NCI-H1417 (cell line): ENCODE measurements at regions not wholly inside any gene's neighbourhood (a gene's known extent, or its start where the extent isn't known, plus 50 kb on each side); places are given as distances from the start of the nearest gene placed in this dataset.

Experiments
- DNase-seq, 3 experiments: peaks; one replicate each; lab custom pipeline; 2025; lab: John Stamatoyannopoulos, UW

GRCh38 chr12:114769634-114770033, 85.7 kb upstream of the TBX3 start:
- DNase-seq: no peak

GRCh38 chr12:114767906-114768722, 84.1 kb upstream of the TBX3 start:
- DNase-seq: no peak

- no peak for DNase-seq
These were observed 83.2 kb upstream of the TBX3 start for GRCh38 chr12:114767084-114767760.

GRCh38 chr12:114765960-114766691, 82.2 kb upstream of the TBX3 start:
- no peak for DNase-seq

GRCh38 chr12:114764510-114764909, 80.5 kb upstream of the TBX3 start:
- peak in 1 of 3 experiments; percentile 68 for DNase-seq

GRCh38 chr12:114762490-114763110, 78.6 kb upstream of the TBX3 start:
- no peak for DNase-seq

- DNase-seq: no peak
These were observed 76.3 kb upstream of the TBX3 start for GRCh38 chr12:114760151-114760877.

- no peak for DNase-seq
These were observed 75.7 kb upstream of the TBX3 start for GRCh38 chr12:114759635-114760034.

GRCh38 chr12:114757684-114758325, 73.8 kb upstream of the TBX3 start:
- no peak for DNase-seq

- DNase-seq: no peak
These were observed 68.2 kb upstream of the TBX3 start for GRCh38 chr12:114752217-114752616.

- no peak for DNase-seq
These were observed 67.7 kb upstream of the TBX3 start for GRCh38 chr12:114751712-114752111.

- no peak for DNase-seq
These were observed 66.9 kb upstream of the TBX3 start for GRCh38 chr12:114750917-114751316.

GRCh38 chr12:114749065-114749464, 65.1 kb upstream of the TBX3 start:
- DNase-seq: no peak

GRCh38 chr12:114747012-114747858, 63.3 kb upstream of the TBX3 start:
- no peak for DNase-seq

GRCh38 chr12:114746297-114747011, 62.5 kb upstream of the TBX3 start:
- no peak for DNase-seq

GRCh38 chr12:114744691-114745090, 60.7 kb upstream of the TBX3 start:
- no peak for DNase-seq

- no peak for DNase-seq
These were observed 60.3 kb upstream of the TBX3 start for GRCh38 chr12:114744285-114744684.

- no peak for DNase-seq
These were observed 59.8 kb upstream of the TBX3 start for GRCh38 chr12:114743799-114744198.

GRCh38 chr12:114743289-114743688, 59.3 kb upstream of the TBX3 start:
- no peak for DNase-seq

- no peak for DNase-seq
These were observed 58.4 kb upstream of the TBX3 start for GRCh38 chr12:114742363-114742762.
